Stimulated activated CD4-positive, alpha-beta T cell treated with anti-CD3 and anti-CD28 coated beads, TNF-alpha, amount 100 ng/mL, for 1 hour (primary cell): ENCODE measurements at regions not wholly inside any gene's neighbourhood (a gene's known extent, or its start where the extent isn't known, plus 50 kb on each side); places are given as distances from the start of the nearest gene placed in this dataset.
"Not testable (repeated sequence)": the region's sequence is repeated elsewhere in the genome, so short reads cannot be mapped to it uniquely, and the experiment has no call there.

Source experiments
- DNase-seq, 3 donors: peaks; one replicate each; pipeline ENCODE4 v3.0.0-alpha.2; 2020; ENCODE audit warnings: low read depth in 3 of 3, low spot score in 1 of 3

GRCh38 chr13:24931450-24932251 is 164.3 kb upstream of the PABPC3 start:
- no peak for DNase-seq

- not testable (repeated sequence) for DNase-seq
These were observed 162.6 kb upstream of the PABPC3 start for GRCh38 chr13:24933106-24934023.

- not testable (repeated sequence) for DNase-seq
These were observed 161.9 kb upstream of the PABPC3 start for GRCh38 chr13:24934024-24934385.

- DNase-seq = no peak
These were observed 157.0 kb upstream of the PABPC3 start for GRCh38 chr13:24938966-24939365.

GRCh38 chr13:24941023-24941713 is 154.8 kb upstream of the PABPC3 start:
- not testable (repeated sequence) for DNase-seq

GRCh38 chr13:24943136-24943535 is 152.8 kb upstream of the PABPC3 start:
- no peak for DNase-seq

- not testable (repeated sequence) for DNase-seq
These were observed 151.9 kb upstream of the PABPC3 start for GRCh38 chr13:24944073-24944472.

GRCh38 chr13:24948977-24949376 is 147.0 kb upstream of the PABPC3 start:
- DNase-seq = not testable (repeated sequence)

GRCh38 chr13:24950611-24951010 is 145.3 kb upstream of the PABPC3 start:
- not testable (repeated sequence) for DNase-seq

- DNase-seq = not testable (repeated sequence)
These were observed 128.0 kb upstream of the PABPC3 start for GRCh38 chr13:24967970-24968369.

- not testable (repeated sequence) for DNase-seq
These were observed 127.5 kb upstream of the PABPC3 start for GRCh38 chr13:24968416-24968815.

GRCh38 chr13:24973102-24973501 is 122.8 kb upstream of the PABPC3 start:
- not testable (repeated sequence) for DNase-seq

GRCh38 chr13:24981181-24981803 is 114.6 kb upstream of the PABPC3 start:
- DNase-seq = not testable (repeated sequence)

GRCh38 chr13:24982333-24982999 is 113.5 kb upstream of the PABPC3 start:
- DNase-seq = no peak

GRCh38 chr13:24983094-24983493 is 112.8 kb upstream of the PABPC3 start:
- DNase-seq = no peak

- no peak for DNase-seq
These were observed 111.8 kb upstream of the PABPC3 start for GRCh38 chr13:24984134-24984533.

- no peak for DNase-seq
These were observed 110.8 kb upstream of the PABPC3 start for GRCh38 chr13:24985107-24985506.

- no peak for DNase-seq
These were observed 110.0 kb upstream of the PABPC3 start for GRCh38 chr13:24985896-24986295.

GRCh38 chr13:24986826-24987225 is 109.1 kb upstream of the PABPC3 start:
- no peak for DNase-seq

- DNase-seq = not testable (repeated sequence)
These were observed 106.0 kb upstream of the PABPC3 start for GRCh38 chr13:24989959-24990358.
